GM12873 (cell line): ENCODE measurements at regions not wholly inside any gene's neighbourhood (a gene's known extent, or its start where the extent isn't known, plus 50 kb on each side); places are given as distances from the start of the nearest gene placed in this dataset.

ENCODE experiments used
- CTCF ChIP-seq: IDR thresholded peaks from 2 replicates; pipeline ENCODE4 v1.5.1; 2012; ENCODE audit warnings: low read depth, mild to moderate bottlenecking, moderate library complexity, low read length, control low read depth; ENCODE audit not compliant: insufficient read depth; ENCODE audit errors: missing control alignments

GRCh38 chrX:110531873-110532580, 173.4 kb downstream of the RTL9 start:
- no peak for TF ChIP-seq CTCF

- TF ChIP-seq CTCF: no peak
Measured at GRCh38 chrX:110532581-110532931, 173.9 kb downstream of the RTL9 start.

GRCh38 chrX:110536816-110537215, 178.2 kb downstream of the RTL9 start:
- no peak for TF ChIP-seq CTCF

GRCh38 chrX:110541266-110541665, 182.6 kb downstream of the RTL9 start:
- TF ChIP-seq CTCF: no peak

GRCh38 chrX:110557864-110558263, 199.2 kb downstream of the RTL9 start:
- TF ChIP-seq CTCF: no peak

GRCh38 chrX:110558406-110558805, 199.8 kb downstream of the RTL9 start:
- TF ChIP-seq CTCF: no peak

- TF ChIP-seq CTCF: no peak
Measured at GRCh38 chrX:110561034-110561433, 202.4 kb downstream of the RTL9 start.
